Mesenchymal stem cell (in vitro differentiated cells and primary cell): ENCODE measurements at regions not wholly inside any gene's neighbourhood (a gene's known extent, or its start where the extent isn't known, plus 50 kb on each side); places are given as distances from the start of the nearest gene placed in this dataset.

Experiments
- DNase-seq: peaks from one replicate; pipeline ENCODE4 v3.0.0-alpha.2; 2013
- H2AFZ ChIP-seq: one replicate; pipeline ENCODE4 v1.6.1; 2013; ENCODE audit warnings: low read depth, mild to moderate bottlenecking, control low read depth, inconsistent platforms, low read length, moderate library complexity
- H2AK5ac ChIP-seq: 2 replicates; pipeline ENCODE4 v1.6.1; 2013; ENCODE audit warnings: low read length, moderate library complexity, mild to moderate bottlenecking, inconsistent platforms; ENCODE audit not compliant: severe bottlenecking
- H2BK120ac ChIP-seq: one replicate; pipeline ENCODE4 v1.6.1; 2013; ENCODE audit warnings: low read depth, mild to moderate bottlenecking, inconsistent platforms, low read length, moderate library complexity
- H2BK12ac ChIP-seq, 2 experiments: one replicate each; pipeline ENCODE4 v1.6.1; 2013; ENCODE audit warnings: inconsistent platforms in 2 of 2, low read length in 2 of 2, mild to moderate bottlenecking in 2 of 2, moderate library complexity in 2 of 2, control low read depth in 1 of 2
- H2BK15ac ChIP-seq: one replicate; pipeline ENCODE4 v1.6.1; 2013; ENCODE audit warnings: mild to moderate bottlenecking, low read depth, inconsistent platforms; ENCODE audit not compliant: poor library complexity, severe bottlenecking
- H2BK5ac ChIP-seq: 2 replicates; pipeline ENCODE4 v1.6.1; 2013; ENCODE audit warnings: low read depth, mild to moderate bottlenecking, low read length, control low read depth, inconsistent platforms; ENCODE audit not compliant: poor library complexity, severe bottlenecking
- H3K14ac ChIP-seq, 2 experiments: one replicate each; pipeline ENCODE4 v1.6.1; 2013; ENCODE audit warnings: inconsistent platforms in 2 of 2, low read length in 2 of 2, control low read depth in 1 of 2, mild to moderate bottlenecking in 1 of 2, moderate library complexity in 1 of 2
- H3K18ac ChIP-seq, 2 experiments: one replicate each; pipeline ENCODE4 v1.6.1; 2013; ENCODE audit warnings: inconsistent platforms in 2 of 2, low read length in 2 of 2, control low read depth in 1 of 2, low read depth in 1 of 2, mild to moderate bottlenecking in 1 of 2
- H3K23ac ChIP-seq, 2 experiments: one replicate each; pipeline ENCODE4 v1.6.1; 2013; ENCODE audit warnings: inconsistent platforms in 2 of 2, low read length in 2 of 2, mild to moderate bottlenecking in 2 of 2, moderate library complexity in 2 of 2, control low read depth in 1 of 2
- H3K27ac ChIP-seq: 2 replicates; pipeline ENCODE4 v1.5.1; 2013; ENCODE audit warnings: mild to moderate bottlenecking, moderate library complexity, low read length, control low read depth, inconsistent platforms; ENCODE audit not compliant: poor library complexity, severe bottlenecking
- H3K27me3 ChIP-seq, 2 experiments: 2 replicates each; pipeline versions ENCODE4 v1.6.1 to v1.7.0; 2013; ENCODE audit warnings: low read length in 2 of 2, mild to moderate bottlenecking in 2 of 2, moderate library complexity in 2 of 2, control low read depth in 1 of 2, inconsistent platforms in 1 of 2; ENCODE audit not compliant: control insufficient read depth in 1 of 2, insufficient read depth in 1 of 2
- H3K36me3 ChIP-seq, 2 experiments: 2 replicates each; pipeline versions ENCODE4 v1.6.1 to v1.7.0; 2013; ENCODE audit warnings: low read length in 2 of 2, control low read depth in 1 of 2, inconsistent platforms in 1 of 2, low read depth in 1 of 2, mild to moderate bottlenecking in 1 of 2; ENCODE audit not compliant: insufficient read depth in 2 of 2, control insufficient read depth in 1 of 2
- H3K4ac ChIP-seq, 2 experiments: one replicate each; pipeline ENCODE4 v1.6.1; 2013; ENCODE audit warnings: inconsistent platforms in 2 of 2, low read length in 2 of 2, mild to moderate bottlenecking in 2 of 2, moderate library complexity in 2 of 2, control low read depth in 1 of 2, low read depth in 1 of 2
- H3K4me1 ChIP-seq: 2 replicates; pipeline ENCODE4 v1.6.1; 2013; ENCODE audit warnings: low read depth, low read length, control low read depth; ENCODE audit not compliant: control insufficient read depth, insufficient read depth
- H3K4me2 ChIP-seq: 2 replicates; pipeline ENCODE4 v1.6.1; 2013; ENCODE audit warnings: low read length, mild to moderate bottlenecking, inconsistent platforms; ENCODE audit not compliant: poor library complexity, severe bottlenecking
- H3K4me3 ChIP-seq, 2 experiments: 2 replicates each; pipeline versions ENCODE4 v1.5.1 to v1.7.0; 2013; ENCODE audit warnings: low read length in 2 of 2, mild to moderate bottlenecking in 2 of 2, control low read depth in 1 of 2, low read depth in 1 of 2; ENCODE audit not compliant: insufficient read depth in 1 of 2
- H3K79me1 ChIP-seq: replicated peaks from 2 replicates; pipeline ENCODE4 v1.6.1; 2013; ENCODE audit warnings: mild to moderate bottlenecking, control low read depth, low read length, inconsistent platforms; ENCODE audit not compliant: poor library complexity, severe bottlenecking
- H3K9ac ChIP-seq: 2 replicates; pipeline ENCODE4 v1.7.0; 2013; ENCODE audit warnings: mild to moderate bottlenecking, low read length, moderate library complexity
- H3K9me3 ChIP-seq: 2 replicates; pipeline ENCODE4 v1.7.0; 2013; ENCODE audit warnings: mild to moderate bottlenecking, low read length; ENCODE audit not compliant: control insufficient read depth
- H4K8ac ChIP-seq: one replicate; pipeline ENCODE4 v1.6.1; 2013; ENCODE audit warnings: inconsistent platforms, mild to moderate bottlenecking, low read length, moderate library complexity
- H4K91ac ChIP-seq: one replicate; pipeline ENCODE4 v1.6.1; 2013; ENCODE audit warnings: mild to moderate bottlenecking, low read length, inconsistent platforms
- WGBS: methylation state at CpG from one replicate; pipeline ENCODE4 v1.1.7; 2013; ENCODE audit warnings: mixed read lengths; 5-methylcytosine and 5-hydroxymethylcytosine counted together

GRCh38 chr6:21409231-21409630 is 184.3 kb upstream of the SOX4 start:
- H3K4me2 ChIP-seq = no peak overlapping the region
- H2BK120ac ChIP-seq = no peak overlapping the region
- H3K9ac ChIP-seq = no peak overlapping the region
- no peak overlapping the region for H2BK12ac ChIP-seq
- no peaks in the 10 kb centered on the region for H3K36me3 ChIP-seq
- no peak overlapping the region for H3K14ac ChIP-seq
- no peak overlapping the region for H2AK5ac ChIP-seq
- WGBS = 95% methylated on average over 5 of the region's 5 CpGs
- H3K79me1 ChIP-seq = no peaks in the 10 kb centered on the region
- no peak for DNase-seq
- H3K23ac ChIP-seq = no peak overlapping the region
- H3K27me3 ChIP-seq = no peaks in the 10 kb centered on the region
- no peak overlapping the region for H4K91ac ChIP-seq
- H3K27ac ChIP-seq = no peak overlapping the region
- H2BK15ac ChIP-seq = no peak overlapping the region
- H3K4me3 ChIP-seq = no peak overlapping the region
- H3K4me1 ChIP-seq = no peaks in the 10 kb centered on the region
- H3K9me3 ChIP-seq = no peaks in the 10 kb centered on the region
- H4K8ac ChIP-seq = no peak overlapping the region
- no peak overlapping the region for H3K4ac ChIP-seq
- H3K18ac ChIP-seq = no peak overlapping the region
- H2BK5ac ChIP-seq = no peak overlapping the region
- H2AFZ ChIP-seq = no peak overlapping the region

- Histone ChIP-seq H2BK5ac (no peak overlapping the region), H3K27ac (no peak overlapping the region), H3K36me3 (no peaks in the 10 kb centered on the region), H4K91ac (no peak overlapping the region), H4K8ac (no peak overlapping the region), H2BK12ac (no peak overlapping the region), H3K4me1 (no peaks in the 10 kb centered on the region), H3K4me2 (no peak overlapping the region), H2AFZ (no peak overlapping the region), H3K9me3 (no peaks in the 10 kb centered on the region), H3K18ac (no peak overlapping the region), H3K9ac (no peak overlapping the region), H3K79me1 (no peaks in the 10 kb centered on the region), H3K4ac (no peak overlapping the region), H2AK5ac (no peak overlapping the region), H2BK120ac (no peak overlapping the region), H3K4me3 (no peak overlapping the region), H2BK15ac (no peak overlapping the region), H3K23ac (no peak overlapping the region), H3K14ac (no peak overlapping the region), H3K27me3 (no peaks in the 10 kb centered on the region)
- 80% methylated on average over 1 of the region's 1 CpG for WGBS
- no peak for DNase-seq
Measured at GRCh38 chr6:21413428-21413827, 180.1 kb upstream of the SOX4 start.

DNA sequence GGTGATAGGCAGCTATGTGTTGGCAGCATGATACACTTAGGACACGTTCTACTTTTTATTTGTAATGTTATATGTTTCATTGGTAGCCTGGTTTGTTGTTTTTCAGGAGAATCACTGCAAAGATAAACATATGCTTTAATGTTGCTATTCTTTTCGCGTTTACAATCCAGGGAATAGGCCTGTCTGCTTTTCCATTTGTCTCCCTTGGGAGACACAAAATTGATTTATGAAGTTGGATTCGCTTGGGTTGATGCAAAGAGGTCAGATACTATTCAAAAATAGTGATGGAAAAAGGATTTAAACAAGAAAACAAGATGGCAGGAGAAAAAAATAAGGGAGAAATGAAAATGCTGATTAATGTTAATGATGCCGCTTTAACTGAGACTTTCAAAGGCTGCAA is 179.5 kb upstream of the SOX4 start:
- Histone ChIP-seq H3K27ac (no peak overlapping the region), H2BK15ac (no peak overlapping the region), H3K4me2 (no peak overlapping the region), H3K9ac (no peak overlapping the region), H3K23ac (no peak overlapping the region), H3K4ac (no peak overlapping the region), H4K8ac (no peak overlapping the region), H3K27me3 (no peaks in the 10 kb centered on the region), H2BK5ac (no peak overlapping the region), H2AK5ac (no peak overlapping the region), H3K4me3 (no peak overlapping the region), H3K79me1 (no peaks in the 10 kb centered on the region), H2AFZ (no peak overlapping the region), H3K18ac (no peak overlapping the region), H2BK12ac (no peak overlapping the region), H3K36me3 (no peaks in the 10 kb centered on the region), H4K91ac (no peak overlapping the region), H2BK120ac (no peak overlapping the region), H3K14ac (no peak overlapping the region), H3K4me1 (no peaks in the 10 kb centered on the region), H3K9me3 (no peaks in the 10 kb centered on the region)
- 54% methylated on average over 5 of the region's 5 CpGs for WGBS
- no peak for DNase-seq

- no peak overlapping the region for H2BK5ac ChIP-seq
- H4K91ac ChIP-seq = no peak overlapping the region
- no peak overlapping the region for H3K4me3 ChIP-seq
- no peaks in the 10 kb centered on the region for H3K27me3 ChIP-seq
- H3K14ac ChIP-seq = no peak overlapping the region
- DNase-seq = no peak
- no peaks in the 10 kb centered on the region for H3K4me1 ChIP-seq
- H3K4ac ChIP-seq = no peak overlapping the region
- no peaks in the 10 kb centered on the region for H3K36me3 ChIP-seq
- H2AFZ ChIP-seq = no peak overlapping the region
- no peak overlapping the region for H2BK120ac ChIP-seq
- no peak overlapping the region for H2AK5ac ChIP-seq
- no peak overlapping the region for H3K18ac ChIP-seq
- no peak overlapping the region for H3K9ac ChIP-seq
- 79% methylated on average over 2 of the region's 3 CpGs for WGBS
- no peak overlapping the region for H3K4me2 ChIP-seq
- H2BK15ac ChIP-seq = no peak overlapping the region
- H3K27ac ChIP-seq = no peak overlapping the region
- H3K79me1 ChIP-seq = no peaks in the 10 kb centered on the region
- H3K23ac ChIP-seq = no peak overlapping the region
- no peak overlapping the region for H4K8ac ChIP-seq
- H2BK12ac ChIP-seq = no peak overlapping the region
- no peaks in the 10 kb centered on the region for H3K9me3 ChIP-seq
Measured at GRCh38 chr6:21420146-21420878, 173.2 kb upstream of the SOX4 start.
